GM21786 (cell line): ENCODE measurements at regions not wholly inside any gene's neighbourhood (a gene's known extent, or its start where the extent isn't known, plus 50 kb on each side); places are given as distances from the start of the nearest gene placed in this dataset.
"Not testable (repeated sequence)": the region's sequence is repeated elsewhere in the genome, so short reads cannot be mapped to it uniquely, and the experiment has no call there.

Experiments used
- ATAC-seq: cut with Tn5 transposase; IDR thresholded peaks from one replicate; pipeline ENCODE4 v1.9.1; 2021; ENCODE audit not compliant: unreplicated experiment

- not testable (repeated sequence) for ATAC-seq
Measured at GRCh38 chr16:88145824-88146405, 194.7 kb downstream of the BANP start.

GRCh38 chr16:88148078-88148477 lies 196.8 kb downstream of the BANP start:
- ATAC-seq = not testable (repeated sequence)

- not testable (repeated sequence) for ATAC-seq
Measured at GRCh38 chr16:88148682-88149081, 197.4 kb downstream of the BANP start.

DNA sequence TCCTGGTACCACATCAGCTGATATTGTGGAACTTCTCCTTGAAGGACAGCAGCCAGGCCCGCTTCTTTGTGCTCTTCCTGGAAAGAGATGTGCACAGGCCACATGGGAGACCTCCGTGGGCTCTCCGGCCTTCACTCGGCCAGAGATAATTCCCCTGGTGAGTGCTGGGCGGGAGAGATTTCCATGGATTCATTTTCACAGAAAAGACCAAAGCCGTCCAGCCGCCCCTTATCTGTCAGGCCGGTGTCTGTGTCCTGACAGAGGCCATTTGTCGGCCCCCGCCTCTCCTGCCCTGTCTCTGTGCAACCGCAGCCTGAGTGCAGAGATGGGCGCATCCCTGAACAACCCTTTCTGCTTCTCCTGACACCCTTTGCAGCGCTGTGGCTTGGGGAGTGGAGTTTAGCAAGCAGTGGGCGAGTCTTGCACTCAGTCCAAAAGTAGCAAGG lies 197.9 kb downstream of the BANP start:
- not testable (repeated sequence) for ATAC-seq

DNA sequence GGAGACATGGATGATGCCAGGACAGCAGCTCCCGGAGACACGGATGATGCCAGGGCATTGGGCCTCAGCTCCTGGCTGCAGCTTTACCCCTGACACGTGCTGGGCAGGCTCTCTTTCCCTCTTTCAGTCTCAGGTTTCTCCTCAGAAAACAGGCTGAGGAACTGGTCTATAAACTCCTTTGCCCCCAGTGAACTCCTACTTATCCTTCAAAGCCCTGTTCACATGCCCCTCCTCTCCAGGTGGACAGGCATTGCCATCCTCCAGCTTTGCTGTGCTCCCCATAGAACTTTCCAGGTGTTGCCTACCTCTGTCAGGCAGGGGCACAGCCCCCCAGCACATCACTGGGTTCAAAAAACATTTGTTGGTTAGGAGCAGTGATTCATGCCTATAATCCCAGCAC lies 198.4 kb downstream of the BANP start:
- ATAC-seq = not testable (repeated sequence)

- not testable (repeated sequence) for ATAC-seq
Measured at GRCh38 chr16:88150456-88151128, 199.4 kb downstream of the BANP start.

- not testable (repeated sequence) for ATAC-seq
Measured at GRCh38 chr16:88151129-88151499, 199.9 kb downstream of the BANP start.

DNA sequence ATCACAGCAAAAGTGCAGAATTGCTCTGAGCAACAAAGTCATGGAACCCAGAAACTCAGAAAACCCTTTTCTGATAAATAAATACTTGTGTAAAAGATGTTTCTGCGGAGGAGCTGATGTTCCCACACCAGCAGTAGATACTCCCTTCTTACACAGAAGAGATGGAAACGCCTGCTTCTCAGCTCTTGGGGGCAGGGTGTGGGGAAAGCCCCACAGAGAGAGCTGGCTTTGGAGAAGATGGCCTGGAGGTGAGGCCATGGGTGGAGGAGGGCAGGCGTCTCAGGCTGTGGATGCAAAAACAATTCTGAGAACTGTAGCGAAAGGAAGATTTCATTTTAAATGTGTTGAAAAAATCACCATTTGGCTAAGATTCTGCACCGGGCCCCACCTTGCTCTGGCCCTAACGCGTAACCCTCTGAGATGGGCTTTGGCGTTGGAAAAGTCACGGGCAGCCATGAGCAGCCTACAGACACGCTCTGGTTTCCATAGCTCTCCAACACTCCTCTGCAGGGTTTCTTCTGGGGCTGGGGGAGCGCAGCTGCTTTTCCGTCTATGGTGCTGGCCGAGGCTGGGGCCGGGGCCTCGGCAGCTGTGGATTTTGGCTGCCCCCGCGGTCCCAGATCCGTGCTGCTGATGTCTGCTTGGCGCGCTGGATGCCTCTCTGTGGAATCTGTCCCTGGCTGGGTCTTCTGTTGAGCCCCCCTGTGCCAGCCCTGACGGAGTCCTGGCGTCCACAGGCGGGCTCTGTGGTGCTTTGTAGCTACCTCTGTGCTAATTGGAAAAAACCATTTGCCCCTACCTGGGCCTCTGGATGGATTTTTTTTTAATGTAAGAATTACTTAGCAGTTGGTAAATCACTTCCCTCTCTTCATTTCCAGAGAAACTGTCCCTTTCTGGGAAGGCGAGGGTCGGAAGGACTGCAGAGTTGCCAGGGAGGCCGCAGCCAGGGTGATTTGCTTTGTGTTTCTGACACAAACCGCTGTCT lies 200.9 kb downstream of the BANP start:
- ATAC-seq = not testable (repeated sequence)

- not testable (repeated sequence) for ATAC-seq
Measured at GRCh38 chr16:88152879-88153278, 201.6 kb downstream of the BANP start.

- not testable (repeated sequence) for ATAC-seq
Measured at GRCh38 chr16:88153516-88153915, 202.3 kb downstream of the BANP start.

DNA sequence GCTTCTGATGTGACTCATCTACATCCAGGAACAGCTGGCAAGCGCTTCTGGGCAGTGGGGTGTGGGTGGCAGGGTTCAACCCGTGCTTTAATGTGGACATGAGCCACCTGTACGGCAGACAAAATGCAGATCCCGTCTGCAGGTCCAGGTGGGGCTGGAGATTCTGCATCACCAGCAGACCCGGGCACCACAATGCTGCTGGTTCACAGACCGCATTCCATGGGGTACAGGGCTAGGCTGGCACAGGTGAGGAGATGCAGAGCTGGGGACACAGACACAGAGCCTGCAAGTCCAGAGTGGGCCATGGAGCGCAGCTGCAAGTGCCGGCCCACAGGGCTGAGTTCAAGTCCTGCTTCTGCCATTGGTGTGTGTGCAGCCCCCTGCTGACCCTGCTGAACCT lies 203.7 kb downstream of the BANP start:
- not testable (repeated sequence) for ATAC-seq

- not testable (repeated sequence) for ATAC-seq
Measured at GRCh38 chr16:88155681-88156080, 204.4 kb downstream of the BANP start.

GRCh38 chr16:88156640-88157283 lies 205.5 kb downstream of the BANP start:
- not testable (repeated sequence) for ATAC-seq

DNA sequence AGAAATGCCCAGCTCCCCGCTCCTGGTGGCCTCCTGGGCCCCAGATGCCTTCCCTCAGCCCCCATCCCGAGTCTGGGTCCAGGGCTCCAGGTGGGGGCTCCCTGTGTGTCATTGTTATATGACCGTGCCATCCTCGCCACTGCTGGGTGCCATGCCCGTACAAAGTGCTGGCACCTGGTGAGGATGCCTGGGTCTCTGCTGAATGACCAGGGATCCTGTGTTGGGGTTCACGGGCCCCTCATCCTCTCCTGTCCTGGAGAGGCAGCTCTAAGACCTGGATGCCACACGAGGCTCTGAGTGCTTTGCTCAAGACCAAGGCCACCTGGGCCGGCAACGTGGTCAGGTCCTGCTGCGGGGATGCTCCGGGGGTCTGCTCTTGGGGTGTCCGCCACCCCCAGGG lies 206.5 kb downstream of the BANP start:
- ATAC-seq = not testable (repeated sequence)

DNA sequence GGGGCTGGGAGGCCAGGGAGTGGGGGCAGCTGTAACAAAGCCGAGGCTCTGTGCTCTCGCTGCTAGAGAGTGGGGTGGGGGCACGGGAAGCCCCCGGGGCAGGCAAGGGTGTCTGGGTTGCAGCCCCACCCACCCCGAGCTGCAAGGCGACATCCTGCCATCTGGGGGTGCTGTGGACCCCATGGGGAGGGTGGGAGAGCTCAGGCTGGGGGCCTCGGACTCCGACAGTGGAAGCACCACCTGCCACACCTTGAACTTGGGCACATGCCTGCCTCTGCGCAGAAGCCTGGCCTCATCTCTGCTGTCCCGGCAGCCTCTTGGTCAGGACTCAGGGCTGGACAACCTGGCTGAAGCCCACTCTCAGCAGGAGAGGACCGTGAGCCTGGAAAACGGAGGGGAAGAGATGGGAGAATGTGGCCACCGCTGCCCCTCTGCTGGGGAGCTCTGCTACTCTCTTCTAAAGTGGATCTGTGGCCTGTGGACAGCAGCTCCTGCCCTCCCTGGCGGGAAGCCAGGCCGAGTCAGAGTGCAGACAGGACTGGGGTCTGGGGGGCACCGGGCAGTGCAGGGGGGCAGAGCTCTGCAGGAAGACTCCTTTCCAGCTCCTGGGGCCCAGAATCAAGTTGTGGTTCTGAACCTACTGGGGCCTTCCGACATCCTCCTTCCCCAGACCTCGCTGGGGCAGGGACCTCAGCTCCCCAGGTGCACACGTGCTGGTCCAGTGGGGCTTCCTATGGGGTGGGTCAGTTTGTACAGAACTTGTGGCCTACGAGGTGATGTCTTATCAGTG lies 207.2 kb downstream of the BANP start:
- ATAC-seq = not testable (repeated sequence)

DNA sequence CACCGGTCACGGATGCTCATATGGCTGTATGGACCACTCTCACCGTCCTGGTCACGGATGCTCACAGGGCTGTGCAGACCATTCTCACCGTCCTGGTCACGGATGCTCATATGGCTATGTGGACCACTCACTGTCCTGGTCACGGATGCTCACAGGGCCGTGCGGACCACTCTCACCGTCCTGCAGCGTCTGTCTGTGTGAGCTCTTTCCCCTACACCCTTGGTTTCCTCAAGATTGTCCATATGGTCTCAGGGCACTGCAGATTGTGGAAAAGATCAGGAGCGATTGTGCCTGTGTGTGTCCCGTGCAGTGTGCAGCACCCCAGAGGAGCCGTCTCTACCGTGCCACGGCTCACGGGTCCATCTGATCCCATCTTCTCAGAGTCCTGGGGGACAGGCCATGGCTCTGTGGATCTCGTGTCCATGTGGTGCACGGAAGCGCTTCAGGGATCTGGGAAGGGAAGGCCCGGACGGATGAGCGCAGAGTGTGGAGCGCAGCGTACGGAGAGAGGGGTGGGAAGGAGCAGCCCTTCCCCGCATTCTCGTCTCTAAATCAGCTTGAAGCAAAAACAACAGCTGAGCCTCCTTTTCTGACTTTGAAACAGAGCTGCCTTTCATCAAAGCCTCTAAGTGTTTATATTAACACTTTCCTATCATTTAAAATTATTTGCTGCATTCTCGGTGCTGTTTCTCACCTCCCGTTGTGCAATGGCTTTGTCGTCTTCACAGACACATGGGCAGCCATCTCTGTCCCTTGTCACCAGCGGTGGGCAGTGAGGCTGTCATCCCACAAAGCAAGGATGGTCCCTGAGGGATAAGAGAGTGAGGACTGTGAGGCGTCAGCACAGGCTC lies 208.0 kb downstream of the BANP start:
- ATAC-seq = not testable (repeated sequence)

- not testable (repeated sequence) for ATAC-seq
Measured at GRCh38 chr16:88159897-88160335, 208.7 kb downstream of the BANP start.

GRCh38 chr16:88161191-88161590 lies 210.0 kb downstream of the BANP start:
- not testable (repeated sequence) for ATAC-seq

DNA sequence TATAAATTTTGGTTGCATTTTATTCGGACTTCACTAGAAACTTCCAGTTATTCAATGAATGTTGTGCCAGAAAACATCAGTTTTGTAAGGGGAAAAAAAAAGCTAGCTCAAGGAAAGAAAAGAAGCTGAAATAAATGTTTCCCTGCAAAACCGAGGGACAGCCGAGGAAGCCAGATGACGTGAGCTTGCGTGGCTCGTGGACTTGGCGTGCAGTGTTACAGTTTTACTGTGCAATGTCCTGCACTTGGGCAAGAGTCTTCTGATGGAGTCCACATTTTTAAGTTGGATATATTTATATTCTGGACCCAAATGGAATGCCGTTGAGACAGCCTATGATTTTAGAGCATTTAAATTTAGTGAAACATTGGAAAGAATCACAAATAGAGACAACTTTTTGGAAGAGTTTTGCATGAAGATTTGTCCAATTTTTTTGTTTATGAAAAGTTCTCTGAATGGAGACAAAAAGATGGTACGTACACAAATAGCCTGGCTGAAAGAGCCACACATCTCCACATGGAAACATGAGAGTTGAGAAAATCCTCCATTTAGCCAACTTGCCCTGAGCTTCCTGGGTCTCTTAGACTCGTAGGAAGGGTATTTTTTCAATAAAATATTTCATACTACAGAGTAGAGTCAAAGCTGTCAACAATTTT lies 210.5 kb downstream of the BANP start:
- not testable (repeated sequence) for ATAC-seq
